ENCODE measurements at regions not wholly inside any gene's neighbourhood (a gene's known extent, or its start where the extent isn't known, plus 50 kb on each side); places are given as distances from the start of the nearest gene placed in this dataset.

- Histone ChIP-seq H2BK5ac (ENCODE audit: low read length) (no peak overlapping the region), H4K8ac (ENCODE audit: low read depth, low read length) (no peak overlapping the region), H4K91ac (ENCODE audit: low read depth, low read length, poor library complexity) (no peak overlapping the region), H2AK5ac (ENCODE audit: low read depth, low read length) (no peak overlapping the region), H2BK15ac (ENCODE audit: low read length) (no peak overlapping the region), H3K4me3 (ENCODE audit: low read length in 2 of 2) (no peak overlapping the region), H3K23ac (ENCODE audit: low read depth, low read length, poor library complexity) (no peak overlapping the region), H3K36me3 (replicated peaks in 1 of 2; ENCODE audit: control insufficient read depth in 2 of 2, insufficient read depth in 2 of 2, low read length in 2 of 2) (no peaks in the 10 kb centered on the region), H3K18ac (ENCODE audit: low read length) (no peak overlapping the region), H3K4ac (ENCODE audit: low read length) (no peak overlapping the region), H3K79me1 (ENCODE audit: low read depth, low read length) (no peaks in the 10 kb centered on the region), H3K4me2 (ENCODE audit: insufficient read depth, low read length, poor library complexity, severe bottlenecking) (no peak overlapping the region), H3K9me3 (replicated peaks in 1 of 2; ENCODE audit: control insufficient read depth in 2 of 2, insufficient read depth in 1 of 2, low read depth in 1 of 2, low read length in 2 of 2) (no peaks in the 10 kb centered on the region), H3K9ac (ENCODE audit: low read depth, low read length, poor library complexity) (no peak overlapping the region), H3K27me3 (ENCODE audit: control insufficient read depth in 3 of 3, insufficient read depth in 3 of 3, low read depth in 1 of 3, low read length in 3 of 3) (no peaks in the 10 kb centered on the region), H3K27ac (replicated peaks; ENCODE audit: low read length) (no peak overlapping the region), H3K4me1 (ENCODE audit: control insufficient read depth in 2 of 2, insufficient read depth in 1 of 2, low read depth in 1 of 2, low read length in 2 of 2) (no peaks in the 10 kb centered on the region), H2BK120ac (ENCODE audit: low read depth, low read length) (no peak overlapping the region), H2BK12ac (ENCODE audit: low read length) (no peak overlapping the region), H3K14ac (ENCODE audit: low read length) (no peak overlapping the region), H2AFZ (ENCODE audit: low read length) (no peak overlapping the region)
- no peak for DNase-seq (ENCODE audit: low spot score)
- WGBS, 2 donors (ENCODE audit: extremely low coverage in 2 of 2, insufficient read length in 2 of 2, insufficient replicate concordance in 1 of 2), result no CpG with 5 or more reads among the region's 2 CpGs
Measured at GRCh38 chr1:64387389-64388285, 82.3 kb upstream of the CACHD1 start.

GRCh38 chr1:64388336-64388735 lies 81.6 kb upstream of the CACHD1 start:
- H3K4me2 ChIP-seq (ENCODE audit: insufficient read depth, low read length, poor library complexity, severe bottlenecking), result no peak overlapping the region
- H3K79me1 ChIP-seq (ENCODE audit: low read depth, low read length), result no peaks in the 10 kb centered on the region
- H3K27ac ChIP-seq (replicated peaks; ENCODE audit: low read length), result no peak overlapping the region
- no peak overlapping the region for H3K4me3 ChIP-seq (ENCODE audit: low read length in 2 of 2)
- WGBS, 2 donors (ENCODE audit: extremely low coverage in 2 of 2, insufficient read length in 2 of 2, insufficient replicate concordance in 1 of 2), result no CpG with 5 or more reads among the region's 1 CpG
- H4K91ac ChIP-seq (ENCODE audit: low read depth, low read length, poor library complexity), result no peak overlapping the region
- H3K4me1 ChIP-seq (ENCODE audit: control insufficient read depth in 2 of 2, insufficient read depth in 1 of 2, low read depth in 1 of 2, low read length in 2 of 2), result no peaks in the 10 kb centered on the region
- H2AK5ac ChIP-seq (ENCODE audit: low read depth, low read length), result no peak overlapping the region
- no peak overlapping the region for H2BK15ac ChIP-seq (ENCODE audit: low read length)
- DNase-seq (ENCODE audit: low spot score), result no peak
- no peaks in the 10 kb centered on the region for H3K9me3 ChIP-seq (replicated peaks in 1 of 2; ENCODE audit: control insufficient read depth in 2 of 2, insufficient read depth in 1 of 2, low read depth in 1 of 2, low read length in 2 of 2)
- H3K23ac ChIP-seq (ENCODE audit: low read depth, low read length, poor library complexity), result no peak overlapping the region
- H2BK12ac ChIP-seq (ENCODE audit: low read length), result no peak overlapping the region
- no peak overlapping the region for H3K14ac ChIP-seq (ENCODE audit: low read length)
- H3K18ac ChIP-seq (ENCODE audit: low read length), result no peak overlapping the region
- H2AFZ ChIP-seq (ENCODE audit: low read length), result no peak overlapping the region
- no peaks in the 10 kb centered on the region for H3K27me3 ChIP-seq (ENCODE audit: control insufficient read depth in 3 of 3, insufficient read depth in 3 of 3, low read depth in 1 of 3, low read length in 3 of 3)
- no peak overlapping the region for H2BK5ac ChIP-seq (ENCODE audit: low read length)
- no peaks in the 10 kb centered on the region for H3K36me3 ChIP-seq (replicated peaks in 1 of 2; ENCODE audit: control insufficient read depth in 2 of 2, insufficient read depth in 2 of 2, low read length in 2 of 2)
- no peak overlapping the region for H4K8ac ChIP-seq (ENCODE audit: low read depth, low read length)
- no peak overlapping the region for H2BK120ac ChIP-seq (ENCODE audit: low read depth, low read length)
- no peak overlapping the region for H3K4ac ChIP-seq (ENCODE audit: low read length)
- no peak overlapping the region for H3K9ac ChIP-seq (ENCODE audit: low read depth, low read length, poor library complexity)

GRCh38 chr1:64392109-64392508 lies 77.8 kb upstream of the CACHD1 start:
- Histone ChIP-seq H2BK15ac (ENCODE audit: low read length) (no peak overlapping the region), H3K18ac (ENCODE audit: low read length) (no peak overlapping the region), H3K27ac (replicated peaks; ENCODE audit: low read length) (no peak overlapping the region), H3K36me3 (replicated peaks in 1 of 2; ENCODE audit: control insufficient read depth in 2 of 2, insufficient read depth in 2 of 2, low read length in 2 of 2) (no peaks in the 10 kb centered on the region), H3K9me3 (replicated peaks in 1 of 2; ENCODE audit: control insufficient read depth in 2 of 2, insufficient read depth in 1 of 2, low read depth in 1 of 2, low read length in 2 of 2) (no peaks in the 10 kb centered on the region), H3K9ac (ENCODE audit: low read depth, low read length, poor library complexity) (no peak overlapping the region), H3K79me1 (ENCODE audit: low read depth, low read length) (no peaks in the 10 kb centered on the region), H2AFZ (ENCODE audit: low read length) (no peak overlapping the region), H3K4ac (ENCODE audit: low read length) (no peak overlapping the region), H2BK120ac (ENCODE audit: low read depth, low read length) (no peak overlapping the region), H2BK12ac (ENCODE audit: low read length) (no peak overlapping the region), H2BK5ac (ENCODE audit: low read length) (no peak overlapping the region), H3K4me1 (ENCODE audit: control insufficient read depth in 2 of 2, insufficient read depth in 1 of 2, low read depth in 1 of 2, low read length in 2 of 2) (no peaks in the 10 kb centered on the region), H2AK5ac (ENCODE audit: low read depth, low read length) (no peak overlapping the region), H3K23ac (ENCODE audit: low read depth, low read length, poor library complexity) (no peak overlapping the region), H3K14ac (ENCODE audit: low read length) (no peak overlapping the region), H4K8ac (ENCODE audit: low read depth, low read length) (no peak overlapping the region), H4K91ac (ENCODE audit: low read depth, low read length, poor library complexity) (no peak overlapping the region), H3K4me3 (ENCODE audit: low read length in 2 of 2) (no peak overlapping the region), H3K4me2 (ENCODE audit: insufficient read depth, low read length, poor library complexity, severe bottlenecking) (no peak overlapping the region), H3K27me3 (ENCODE audit: control insufficient read depth in 3 of 3, insufficient read depth in 3 of 3, low read depth in 1 of 3, low read length in 3 of 3) (no peaks in the 10 kb centered on the region)
- DNase-seq (ENCODE audit: low spot score), result peak; percentile 9
- WGBS, 2 donors (ENCODE audit: extremely low coverage in 2 of 2, insufficient read length in 2 of 2, insufficient replicate concordance in 1 of 2), result no CpG with 5 or more reads among the region's 2 CpGs

DNA sequence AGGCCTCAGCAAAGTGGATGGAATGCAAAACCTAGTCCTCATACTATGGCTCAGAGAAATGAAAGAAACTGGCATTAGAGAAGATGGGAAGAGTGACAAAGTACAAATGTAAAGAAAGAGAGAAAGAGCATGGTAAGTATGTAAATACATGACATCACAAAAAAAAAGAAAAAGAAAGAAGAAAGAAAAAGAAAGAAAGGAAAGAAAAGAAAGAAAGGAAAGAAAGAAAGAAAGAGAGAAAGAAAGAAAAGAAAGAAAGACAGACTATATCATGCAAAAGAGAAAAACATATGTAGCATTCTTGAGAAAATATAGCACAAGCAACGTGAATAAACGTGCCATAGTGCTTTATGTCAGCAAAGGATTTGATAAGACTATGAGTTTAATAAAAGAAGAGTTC lies 76.1 kb upstream of the CACHD1 start:
- Histone ChIP-seq H2BK120ac (ENCODE audit: low read depth, low read length) (no peak overlapping the region), H3K23ac (ENCODE audit: low read depth, low read length, poor library complexity) (no peak overlapping the region), H3K4me1 (ENCODE audit: control insufficient read depth in 2 of 2, insufficient read depth in 1 of 2, low read depth in 1 of 2, low read length in 2 of 2) (no peaks in the 10 kb centered on the region), H3K9me3 (replicated peaks in 1 of 2; ENCODE audit: control insufficient read depth in 2 of 2, insufficient read depth in 1 of 2, low read depth in 1 of 2, low read length in 2 of 2) (no peaks in the 10 kb centered on the region), H2BK12ac (ENCODE audit: low read length) (no peak overlapping the region), H2BK15ac (ENCODE audit: low read length) (no peak overlapping the region), H3K9ac (ENCODE audit: low read depth, low read length, poor library complexity) (no peak overlapping the region), H3K14ac (ENCODE audit: low read length) (no peak overlapping the region), H2AK5ac (ENCODE audit: low read depth, low read length) (no peak overlapping the region), H3K79me1 (ENCODE audit: low read depth, low read length) (no peaks in the 10 kb centered on the region), H3K4me3 (ENCODE audit: low read length in 2 of 2) (no peak overlapping the region), H3K4me2 (ENCODE audit: insufficient read depth, low read length, poor library complexity, severe bottlenecking) (no peak overlapping the region), H3K18ac (ENCODE audit: low read length) (no peak overlapping the region), H2BK5ac (ENCODE audit: low read length) (no peak overlapping the region), H2AFZ (ENCODE audit: low read length) (no peak overlapping the region), H3K4ac (ENCODE audit: low read length) (no peak overlapping the region), H4K8ac (ENCODE audit: low read depth, low read length) (no peak overlapping the region), H4K91ac (ENCODE audit: low read depth, low read length, poor library complexity) (no peak overlapping the region), H3K27me3 (ENCODE audit: control insufficient read depth in 3 of 3, insufficient read depth in 3 of 3, low read depth in 1 of 3, low read length in 3 of 3) (no peaks in the 10 kb centered on the region), H3K27ac (replicated peaks; ENCODE audit: low read length) (no peak overlapping the region), H3K36me3 (replicated peaks in 1 of 2; ENCODE audit: control insufficient read depth in 2 of 2, insufficient read depth in 2 of 2, low read length in 2 of 2) (no peaks in the 10 kb centered on the region)
- no CpG with 5 or more reads among the region's 2 CpGs for WGBS, 2 donors (ENCODE audit: extremely low coverage in 2 of 2, insufficient read length in 2 of 2, insufficient replicate concordance in 1 of 2)
- no peak for DNase-seq (ENCODE audit: low spot score)
